NCI-H1417 (cell line): ENCODE measurements at regions not wholly inside any gene's neighbourhood (a gene's known extent, or its start where the extent isn't known, plus 50 kb on each side); places are given as distances from the start of the nearest gene placed in this dataset.
A peak's percentile ranks its signal among the peaks of the same experiment; 100 is the strongest.
"Not testable (repeated sequence)": the region's sequence is repeated elsewhere in the genome, so short reads cannot be mapped to it uniquely, and the experiment has no call there.

Experiments used
- DNase-seq, 3 experiments: peaks; one replicate each; lab custom pipeline; 2025; lab: John Stamatoyannopoulos, UW

GRCh38 chr16:64358291-64358690 lies 763.6 kb downstream of the CDH11 start:
- DNase-seq, result no peak

- no peak for DNase-seq
These were observed 765.6 kb downstream of the CDH11 start for GRCh38 chr16:64356267-64356666.

- no peak for DNase-seq
These were observed 769.6 kb downstream of the CDH11 start for GRCh38 chr16:64352246-64352645.

GRCh38 chr16:64351121-64351520 lies 770.7 kb downstream of the CDH11 start:
- no peak for DNase-seq

GRCh38 chr16:64346080-64346479 lies 775.8 kb downstream of the CDH11 start:
- DNase-seq, result no peak

- DNase-seq, result no peak
These were observed 776.7 kb downstream of the CDH11 start for GRCh38 chr16:64345142-64345541.

GRCh38 chr16:64343820-64344443 lies 777.9 kb downstream of the CDH11 start:
- DNase-seq, result not testable (repeated sequence)

GRCh38 chr16:64343061-64343819 lies 778.6 kb downstream of the CDH11 start:
- DNase-seq, result no peak

GRCh38 chr16:64341336-64341735 lies 780.5 kb downstream of the CDH11 start:
- DNase-seq, result not testable (repeated sequence)

- DNase-seq, result no peak
These were observed 782.7 kb downstream of the CDH11 start for GRCh38 chr16:64339052-64339770.

GRCh38 chr16:64321881-64322280 lies 800.0 kb downstream of the CDH11 start:
- no peak for DNase-seq

GRCh38 chr16:64321066-64321465 lies 800.8 kb downstream of the CDH11 start:
- no peak for DNase-seq

GRCh38 chr16:64317601-64318000 lies 804.3 kb downstream of the CDH11 start:
- no peak for DNase-seq

- no peak for DNase-seq
These were observed 808.1 kb downstream of the CDH11 start for GRCh38 chr16:64313726-64314125.

GRCh38 chr16:64312980-64313379 lies 808.9 kb downstream of the CDH11 start:
- DNase-seq, result peak in 2 of 3 experiments; percentile 52 to 92

GRCh38 chr16:64312292-64312691 lies 809.6 kb downstream of the CDH11 start:
- no peak for DNase-seq

- DNase-seq, result no peak
These were observed 810.6 kb downstream of the CDH11 start for GRCh38 chr16:64311241-64311640.

GRCh38 chr16:64309398-64310110 lies 812.3 kb downstream of the CDH11 start:
- DNase-seq, result no peak

GRCh38 chr16:64308721-64309120 lies 813.1 kb downstream of the CDH11 start:
- no peak for DNase-seq

- DNase-seq, result no peak
These were observed 814.4 kb downstream of the CDH11 start for GRCh38 chr16:64307431-64307830.

GRCh38 chr16:64305663-64306062 lies 816.2 kb downstream of the CDH11 start:
- no peak for DNase-seq

- no peak for DNase-seq
These were observed 816.9 kb downstream of the CDH11 start for GRCh38 chr16:64304951-64305350.
